CD4-positive, alpha-beta T cell (primary cell): ENCODE measurements at regions not wholly inside any gene's neighbourhood (a gene's known extent, or its start where the extent isn't known, plus 50 kb on each side); places are given as distances from the start of the nearest gene placed in this dataset.

Experiments
- ATAC-seq: fragments of 200-7000 bp; cut with Tn5 transposase; one replicate; pipeline ENCODE4 v1.10.0; 2022; ENCODE audit warnings: mild to moderate bottlenecking; ENCODE audit not compliant: poor library complexity
- CTCF ChIA-PET: fragments of 350-600 bp; sonication (Branson Sonifier 250); formaldehyde crosslinking; loops from one replicate; lab custom pipeline; 2021; ENCODE audit warnings: antibody characterized with exemption, inconsistent platforms; lab: Charles Lee
- POLR2A ChIA-PET: fragments of 350-600 bp; sonication (Branson Sonifier 250); formaldehyde crosslinking; loops from one replicate; lab custom pipeline; 2021; ENCODE audit warnings: antibody characterized with exemption, inconsistent platforms; lab: Charles Lee
- DNase-seq, 14 experiments: peaks; one replicate each; pipeline ENCODE4 v3.0.0-alpha.2; 2013 to 2020; ENCODE audit warnings: mixed read lengths in 2 of 14
- H3K27ac ChIP-seq, 2 donors: one replicate each; pipeline versions ENCODE4 v1.5.1 to v1.7.0; 2013; ENCODE audit warnings: low read length in 2 of 2, low read depth in 1 of 2, mild to moderate bottlenecking in 1 of 2
- H3K27me3 ChIP-seq, 2 experiments: 1 replicate in 1 of 2; 2 replicates in 1 of 2; pipeline versions ENCODE4 v1.6.1 to v1.7.0; 2013; ENCODE audit warnings: low read length in 2 of 2, control low read depth in 1 of 2, mild to moderate bottlenecking in 1 of 2, moderate library complexity in 1 of 2; ENCODE audit not compliant: insufficient read depth in 2 of 2, control insufficient read depth in 1 of 2
- H3K36me3 ChIP-seq: one replicate; pipeline ENCODE4 v1.6.1; 2013; ENCODE audit warnings: low read length, control low read depth; ENCODE audit not compliant: insufficient read depth
- H3K4me1 ChIP-seq: one replicate; pipeline ENCODE4 v1.6.1; 2013; ENCODE audit warnings: low read length, control low read depth; ENCODE audit not compliant: insufficient read depth
- H3K4me3 ChIP-seq: one replicate; pipeline ENCODE4 v1.5.1; 2013; ENCODE audit warnings: mild to moderate bottlenecking, low read length, moderate library complexity
- H3K9me3 ChIP-seq, 2 experiments: 1 replicate in 1 of 2; 2 replicates in 1 of 2; pipeline versions ENCODE4 v1.6.1 to v1.7.0; 2013; ENCODE audit warnings: low read length in 2 of 2, mild to moderate bottlenecking in 2 of 2, control low read depth in 1 of 2, moderate library complexity in 1 of 2; ENCODE audit not compliant: control insufficient read depth in 1 of 2, insufficient read depth in 1 of 2
- H3K27ac Mint-ChIP-seq: one replicate; pipeline ENCODE4 v1.8.0; 2020; ENCODE audit warnings: mixed read lengths
- H3K27me3 Mint-ChIP-seq: one replicate; pipeline ENCODE4 v1.8.0; 2021; ENCODE audit warnings: mixed read lengths
- H3K36me3 Mint-ChIP-seq: one replicate; pipeline ENCODE4 v1.8.0; 2021; ENCODE audit warnings: low read depth, mixed read lengths
- H3K4me1 Mint-ChIP-seq: one replicate; pipeline ENCODE4 v1.8.0; 2021; ENCODE audit warnings: low read depth, mixed read lengths
- H3K4me3 Mint-ChIP-seq: one replicate; pipeline ENCODE4 v1.8.0; 2020; ENCODE audit warnings: mild to moderate bottlenecking, mixed read lengths
- H3K9me3 Mint-ChIP-seq: one replicate; pipeline ENCODE4 v1.8.0; 2020; ENCODE audit warnings: mixed read lengths
- intact Hi-C, 2 experiments: fragments of 100-400 bp; cut with DNase I in 1 of 2; cut with micrococcal nuclease in 1 of 2; formaldehyde crosslinking; loops; one replicate each; pipeline versions ENCODE4 v1.15.1 to v1.9.0; 2023 to 2025; cut with DNase I, micrococcal nuclease
- TF ChIP-seq, protein P1 (sequence below): fragments of 200-600 bp; IDR thresholded peaks from one replicate; pipeline ENCODE4 v1.8.0; 2022; ENCODE audit warnings: antibody characterized with exemption, mild to moderate bottlenecking

DNA sequence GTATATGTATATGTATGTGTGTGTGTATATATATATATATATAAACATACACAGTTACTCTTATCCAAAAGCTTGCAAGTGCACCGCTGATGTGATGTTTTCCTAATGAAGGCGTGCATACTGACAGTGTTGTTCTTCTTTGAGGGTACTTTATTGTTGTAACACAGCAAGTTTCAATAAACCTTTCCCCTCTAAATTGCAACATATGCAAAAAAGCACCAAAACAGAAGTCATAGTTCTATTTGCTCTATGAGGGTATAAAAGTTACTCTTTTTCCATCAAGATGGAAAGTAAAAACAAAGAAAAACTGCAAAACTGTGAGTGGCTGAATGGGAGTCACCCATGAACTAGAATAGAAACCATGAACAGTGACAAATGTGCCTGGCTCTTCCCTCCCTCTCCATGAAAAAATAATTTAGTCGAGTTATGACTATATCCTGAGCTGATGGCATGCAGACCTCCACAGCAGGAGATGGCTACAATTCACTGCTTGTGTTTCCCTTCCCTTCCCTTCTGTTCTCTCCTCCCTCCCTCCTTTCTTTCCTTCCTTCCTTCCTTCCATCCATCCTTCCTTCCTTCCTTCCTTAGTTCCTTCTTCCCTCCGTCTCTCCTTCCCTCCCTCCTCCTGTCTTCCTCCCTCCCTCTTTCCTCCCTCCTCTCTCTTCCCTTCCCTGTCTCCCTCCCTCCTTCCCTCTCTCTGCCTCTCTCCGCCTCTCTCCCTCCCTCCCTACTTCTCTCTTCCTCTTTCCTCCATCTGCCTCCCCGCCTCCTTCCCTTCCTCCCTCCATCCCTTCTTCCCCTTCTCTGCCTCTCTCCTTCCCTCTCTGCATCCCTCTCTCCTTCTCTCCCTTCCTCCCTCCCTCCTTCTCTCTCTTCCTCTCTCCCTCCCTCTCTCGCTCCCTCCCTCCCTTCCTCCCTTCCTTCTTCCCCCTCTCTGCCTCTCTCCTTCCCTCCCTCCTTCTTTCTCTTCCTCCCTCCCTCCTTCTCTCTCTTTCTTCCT lies 220.7 kb upstream of the POU3F1 start:
- Histone ChIP-seq H3K4me1 (no peaks in the 10 kb centered on the region), H3K4me3 (no peak overlapping the region), H3K9me3 (peaks cover 0 to 9% of the 10 kb centered on the region in 2 experiments), H3K27ac (no peak overlapping the region), H3K36me3 (no peaks in the 10 kb centered on the region), H3K27me3 (peaks cover 5 to 14% of the 10 kb centered on the region in 2 experiments)
- Mint-ChIP-seq H3K4me3 (no peak overlapping the region), H3K4me1 (no peaks in the 10 kb centered on the region), H3K27ac (no peak overlapping the region), H3K9me3 (no peaks in the 10 kb centered on the region), H3K27me3 (peaks cover 35% of the 10 kb centered on the region), H3K36me3 (no peaks in the 10 kb centered on the region)
- ChIA-PET CTCF (no interaction called here), POLR2A (no interaction called here)
- TF ChIP-seq, protein P1, sequence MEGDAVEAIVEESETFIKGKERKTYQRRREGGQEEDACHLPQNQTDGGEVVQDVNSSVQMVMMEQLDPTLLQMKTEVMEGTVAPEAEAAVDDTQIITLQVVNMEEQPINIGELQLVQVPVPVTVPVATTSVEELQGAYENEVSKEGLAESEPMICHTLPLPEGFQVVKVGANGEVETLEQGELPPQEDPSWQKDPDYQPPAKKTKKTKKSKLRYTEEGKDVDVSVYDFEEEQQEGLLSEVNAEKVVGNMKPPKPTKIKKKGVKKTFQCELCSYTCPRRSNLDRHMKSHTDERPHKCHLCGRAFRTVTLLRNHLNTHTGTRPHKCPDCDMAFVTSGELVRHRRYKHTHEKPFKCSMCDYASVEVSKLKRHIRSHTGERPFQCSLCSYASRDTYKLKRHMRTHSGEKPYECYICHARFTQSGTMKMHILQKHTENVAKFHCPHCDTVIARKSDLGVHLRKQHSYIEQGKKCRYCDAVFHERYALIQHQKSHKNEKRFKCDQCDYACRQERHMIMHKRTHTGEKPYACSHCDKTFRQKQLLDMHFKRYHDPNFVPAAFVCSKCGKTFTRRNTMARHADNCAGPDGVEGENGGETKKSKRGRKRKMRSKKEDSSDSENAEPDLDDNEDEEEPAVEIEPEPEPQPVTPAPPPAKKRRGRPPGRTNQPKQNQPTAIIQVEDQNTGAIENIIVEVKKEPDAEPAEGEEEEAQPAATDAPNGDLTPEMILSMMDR = no peak
- ATAC-seq (no peak), DNase-seq (no peak)
- intact Hi-C loops = no loop called here

DNA sequence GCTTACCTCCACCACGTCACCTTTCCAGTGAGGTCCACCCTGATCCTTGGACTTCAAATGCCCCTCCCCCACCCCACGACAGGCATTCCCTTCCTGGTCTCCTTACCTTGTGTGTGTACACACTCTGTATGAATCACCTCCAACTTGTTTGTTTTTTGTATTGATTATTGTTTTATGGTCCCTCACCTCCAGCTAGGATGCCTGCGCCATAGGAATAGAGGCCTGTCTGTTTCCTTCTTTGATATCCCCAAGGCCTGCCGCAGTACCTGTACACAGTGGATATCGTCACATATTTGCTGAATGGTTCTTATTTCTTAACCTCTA lies 219.6 kb upstream of the POU3F1 start:
- peaks cover 32% of the 10 kb centered on the region for H3K27me3 Mint-ChIP-seq
- H3K4me1 Mint-ChIP-seq = no peaks in the 10 kb centered on the region
- H3K9me3 Mint-ChIP-seq = no peaks in the 10 kb centered on the region
- ChIA-PET CTCF (no interaction called here), POLR2A (no interaction called here)
- Histone ChIP-seq H3K36me3 (no peaks in the 10 kb centered on the region), H3K4me1 (no peaks in the 10 kb centered on the region), H3K27me3 (peaks cover 5 to 14% of the 10 kb centered on the region in 2 experiments), H3K9me3 (peaks cover 0 to 6% of the 10 kb centered on the region in 2 experiments), H3K4me3 (no peak overlapping the region), H3K27ac (no peak overlapping the region)
- no peak overlapping the region for H3K4me3 Mint-ChIP-seq
- TF ChIP-seq, protein P1 = no peak
- no peak overlapping the region for H3K27ac Mint-ChIP-seq
- intact Hi-C loops = no loop called here
- ATAC-seq = no peak
- no peaks in the 10 kb centered on the region for H3K36me3 Mint-ChIP-seq
- DNase-seq = no peak

DNA sequence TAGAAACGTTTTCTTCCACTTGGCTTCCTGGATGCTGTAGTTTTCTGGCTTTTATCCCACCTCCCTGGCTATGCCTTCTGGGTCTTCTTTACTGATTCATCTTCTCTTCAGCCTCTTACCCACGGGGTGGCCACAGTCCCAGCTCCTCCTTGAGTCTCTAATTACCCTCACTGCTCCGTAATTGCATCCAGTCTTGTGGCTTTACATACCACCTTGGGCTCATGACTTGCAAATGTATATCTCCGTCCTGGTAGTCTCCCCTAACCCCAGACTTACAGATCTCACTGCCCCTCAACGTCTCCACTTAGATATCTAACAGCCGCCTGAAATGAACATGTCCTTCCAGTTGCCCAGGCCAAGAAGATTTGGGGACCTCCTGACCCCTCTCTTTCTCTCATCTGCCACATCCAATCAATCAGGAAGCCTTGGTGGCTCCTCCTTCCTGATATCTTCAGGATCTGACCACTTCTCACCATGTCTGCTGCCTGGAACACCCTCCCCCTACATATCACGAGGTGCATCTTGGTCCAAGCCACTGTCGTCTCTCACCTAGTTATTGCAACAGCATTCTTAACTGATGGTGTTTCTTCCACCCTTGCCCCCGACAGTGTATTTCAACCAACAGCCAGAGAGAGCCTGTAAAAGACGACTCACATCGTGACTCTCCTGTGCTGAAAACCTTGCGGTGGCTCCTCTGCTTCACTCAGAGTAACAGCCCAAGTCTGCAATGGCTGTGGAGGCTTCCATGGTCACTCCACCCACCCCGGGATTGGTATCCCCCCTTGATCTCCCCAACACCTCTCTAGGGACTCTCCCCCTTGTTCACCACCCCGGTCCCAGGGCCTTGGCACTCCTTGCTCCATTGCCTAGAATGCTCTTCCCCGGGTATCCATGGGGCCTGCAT lies 219.0 kb upstream of the POU3F1 start:
- TF ChIP-seq, protein P1 = no peak
- H3K9me3 Mint-ChIP-seq = no peaks in the 10 kb centered on the region
- Histone ChIP-seq H3K4me3 (no peak overlapping the region), H3K27ac (no peak overlapping the region), H3K9me3 (peaks cover 0 to 3% of the 10 kb centered on the region in 2 experiments), H3K4me1 (no peaks in the 10 kb centered on the region), H3K36me3 (no peaks in the 10 kb centered on the region), H3K27me3 (peaks cover 2 to 12% of the 10 kb centered on the region in 2 experiments)
- ChIA-PET POLR2A (no interaction called here), CTCF (no interaction called here)
- ATAC-seq (no peak), DNase-seq (no peak)
- no peak overlapping the region for H3K4me3 Mint-ChIP-seq
- intact Hi-C loops = no loop called here
- H3K27ac Mint-ChIP-seq = no peak overlapping the region
- H3K27me3 Mint-ChIP-seq = peaks cover 31% of the 10 kb centered on the region
- no peaks in the 10 kb centered on the region for H3K4me1 Mint-ChIP-seq
- H3K36me3 Mint-ChIP-seq = no peaks in the 10 kb centered on the region
